ENCODE measurements at regions not wholly inside any gene's neighbourhood (a gene's known extent, or its start where the extent isn't known, plus 50 kb on each side); places are given as distances from the start of the nearest gene placed in this dataset.

- H4K20me1 ChIP-seq (ENCODE audit: control insufficient read depth, extremely low read depth, insufficient read depth, low read length), result no peaks in the 10 kb centered on the region
- H3K4me3 ChIP-seq (replicated peaks in 1 of 4; ENCODE audit: control extremely low read depth in 1 of 4, insufficient read depth in 1 of 4, low read depth in 3 of 4, low read length in 4 of 4), result no peak overlapping the region
- peak overlapping the region; percentile 64 for H3K27ac ChIP-seq (ENCODE audit: insufficient read depth, low read length)
- H3K27me3 ChIP-seq (ENCODE audit: control insufficient read depth, insufficient read depth, low read length), result no peaks in the 10 kb centered on the region
- no peak overlapping the region for H3K9ac ChIP-seq (ENCODE audit: insufficient read depth, low read length)
- H3K36me3 ChIP-seq (ENCODE audit: control insufficient read depth, insufficient read depth, low read length), result no peaks in the 10 kb centered on the region
- no peaks in the 10 kb centered on the region for H3K9me3 ChIP-seq (ENCODE audit: control insufficient read depth, insufficient read depth, low read depth, low read length)
- peak; percentile 70 to 95 for DNase-seq (ENCODE audit: low read depth in 2 of 2)
- H3K4me1 ChIP-seq (ENCODE audit: control insufficient read depth, extremely low read depth, insufficient read depth, low read length), result peaks cover 11% of the 10 kb centered on the region
- H3K79me2 ChIP-seq (ENCODE audit: control insufficient read depth, insufficient read depth, low read length), result no peaks in the 10 kb centered on the region
- peak overlapping the region; percentile 32 for H3K4me2 ChIP-seq (ENCODE audit: extremely low read depth, insufficient read depth, low read length)
- TF ChIP-seq CTCF (conservative IDR thresholded peaks at IDR 0.05 in 1 of 2, IDR thresholded peaks at IDR 0.05 in 1 of 2; ENCODE audit: low read depth in 1 of 2, low read length in 2 of 2), result no peak
- TF ChIP-seq EZH2 (IDR thresholded peaks at IDR 0.05; ENCODE audit: low read length, missing control alignments), result no peak
- no peak overlapping the region for H2AFZ ChIP-seq (ENCODE audit: low read length)
Measured at GRCh38 chr9:134492281-134492691, 149.3 kb upstream of the COL5A1 start.

DNA sequence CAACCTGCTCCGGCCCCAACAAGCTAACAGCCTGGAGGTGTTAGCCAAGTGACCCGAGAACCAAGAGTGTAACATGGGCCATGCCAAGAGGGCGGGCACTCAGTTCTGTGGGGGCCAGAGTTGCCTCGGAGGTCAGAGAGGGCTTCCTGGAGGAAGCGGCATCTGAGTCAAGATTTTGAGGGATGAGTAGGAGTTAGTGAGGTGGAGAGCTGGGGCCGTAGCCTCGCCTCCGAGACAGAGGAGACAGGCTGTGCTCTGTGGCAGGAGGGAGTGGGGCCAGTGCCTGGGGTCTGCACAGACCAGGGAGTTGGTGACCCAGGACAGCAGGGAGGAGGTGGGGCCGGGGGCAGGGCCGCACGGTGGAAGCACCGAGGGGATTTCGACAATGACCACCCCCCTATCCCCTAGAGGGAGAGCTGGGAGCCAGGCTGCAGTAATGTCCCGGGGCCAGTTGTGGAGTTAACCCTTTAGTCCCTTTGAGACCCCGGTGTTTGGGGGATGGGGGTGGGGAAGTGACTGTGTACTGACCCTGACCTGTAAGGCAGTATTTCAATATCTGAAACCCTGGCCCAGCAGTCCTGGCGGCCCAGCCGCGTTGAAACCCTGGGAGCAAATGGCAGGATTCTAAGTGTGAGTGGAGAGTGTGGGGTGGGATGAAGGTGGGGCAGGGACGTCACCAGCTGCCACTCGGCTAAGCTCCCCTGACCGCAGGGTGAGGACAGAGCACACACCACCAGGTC lies 148.7 kb upstream of the COL5A1 start:
- no peaks in the 10 kb centered on the region for H3K27me3 ChIP-seq (ENCODE audit: control insufficient read depth, insufficient read depth, low read length)
- H2AFZ ChIP-seq (ENCODE audit: low read length), result no peak overlapping the region
- H3K36me3 ChIP-seq (ENCODE audit: control insufficient read depth, insufficient read depth, low read length), result no peaks in the 10 kb centered on the region
- no peak overlapping the region for H3K4me2 ChIP-seq (ENCODE audit: extremely low read depth, insufficient read depth, low read length)
- H3K4me1 ChIP-seq (ENCODE audit: control insufficient read depth, extremely low read depth, insufficient read depth, low read length), result peaks cover 11% of the 10 kb centered on the region
- H3K27ac ChIP-seq (ENCODE audit: insufficient read depth, low read length), result peak overlapping the region; percentile 64
- no peak for TF ChIP-seq EZH2 (IDR thresholded peaks at IDR 0.05; ENCODE audit: low read length, missing control alignments)
- TF ChIP-seq CTCF (conservative IDR thresholded peaks at IDR 0.05 in 1 of 2, IDR thresholded peaks at IDR 0.05 in 1 of 2; ENCODE audit: low read depth in 1 of 2, low read length in 2 of 2), result no peak
- H3K4me3 ChIP-seq (replicated peaks in 1 of 4; ENCODE audit: control extremely low read depth in 1 of 4, insufficient read depth in 1 of 4, low read depth in 3 of 4, low read length in 4 of 4), result no peak overlapping the region
- H4K20me1 ChIP-seq (ENCODE audit: control insufficient read depth, extremely low read depth, insufficient read depth, low read length), result no peaks in the 10 kb centered on the region
- H3K9me3 ChIP-seq (ENCODE audit: control insufficient read depth, insufficient read depth, low read depth, low read length), result no peaks in the 10 kb centered on the region
- no peak for DNase-seq (ENCODE audit: low read depth in 2 of 2)
- no peak overlapping the region for H3K9ac ChIP-seq (ENCODE audit: insufficient read depth, low read length)
- H3K79me2 ChIP-seq (ENCODE audit: control insufficient read depth, insufficient read depth, low read length), result no peaks in the 10 kb centered on the region

GRCh38 chr9:134493461-134494272 lies 147.9 kb upstream of the COL5A1 start:
- H3K36me3 ChIP-seq (ENCODE audit: control insufficient read depth, insufficient read depth, low read length), result no peaks in the 10 kb centered on the region
- H4K20me1 ChIP-seq (ENCODE audit: control insufficient read depth, extremely low read depth, insufficient read depth, low read length), result no peaks in the 10 kb centered on the region
- no peak for DNase-seq (ENCODE audit: low read depth in 2 of 2)
- H3K9me3 ChIP-seq (ENCODE audit: control insufficient read depth, insufficient read depth, low read depth, low read length), result no peaks in the 10 kb centered on the region
- H3K4me2 ChIP-seq (ENCODE audit: extremely low read depth, insufficient read depth, low read length), result no peak overlapping the region
- TF ChIP-seq EZH2 (IDR thresholded peaks at IDR 0.05; ENCODE audit: low read length, missing control alignments) (no peak), CTCF (conservative IDR thresholded peaks at IDR 0.05 in 1 of 2, IDR thresholded peaks at IDR 0.05 in 1 of 2; ENCODE audit: low read depth in 1 of 2, low read length in 2 of 2) (no peak)
- no peak overlapping the region for H3K27ac ChIP-seq (ENCODE audit: insufficient read depth, low read length)
- H3K27me3 ChIP-seq (ENCODE audit: control insufficient read depth, insufficient read depth, low read length), result no peaks in the 10 kb centered on the region
- H3K9ac ChIP-seq (ENCODE audit: insufficient read depth, low read length), result no peak overlapping the region
- H2AFZ ChIP-seq (ENCODE audit: low read length), result no peak overlapping the region
- peaks cover 11% of the 10 kb centered on the region for H3K4me1 ChIP-seq (ENCODE audit: control insufficient read depth, extremely low read depth, insufficient read depth, low read length)
- no peak overlapping the region for H3K4me3 ChIP-seq (replicated peaks in 1 of 4; ENCODE audit: control extremely low read depth in 1 of 4, insufficient read depth in 1 of 4, low read depth in 3 of 4, low read length in 4 of 4)
- no peaks in the 10 kb centered on the region for H3K79me2 ChIP-seq (ENCODE audit: control insufficient read depth, insufficient read depth, low read length)
